GM23248 (cell line): ENCODE measurements at regions not wholly inside any gene's neighbourhood (a gene's known extent, or its start where the extent isn't known, plus 50 kb on each side); places are given as distances from the start of the nearest gene placed in this dataset.

Experiments used
- EZH2 ChIP-seq: fragments of 200-600 bp; sonication (generic); IDR thresholded peaks from 2 replicates; pipeline ENCODE4 v1.6.1; 2018; ENCODE audit warnings: antibody characterized with exemption, mild to moderate bottlenecking; ENCODE audit not compliant: insufficient read depth, poor library complexity, severe bottlenecking
- EZH2phosphoT487 ChIP-seq: fragments of 200-600 bp; sonication (generic); IDR thresholded peaks from 2 replicates; pipeline ENCODE4 v1.6.1; 2018; ENCODE audit warnings: antibody characterized with exemption, moderate library complexity, mild to moderate bottlenecking, low read depth; ENCODE audit not compliant: insufficient read depth

GRCh38 chr3:116640109-116640508 lies 69.5 kb upstream of the TUSC7 start:
- TF ChIP-seq EZH2phosphoT487: no peak
- no peak for TF ChIP-seq EZH2
